GM19372 (cell line): ENCODE measurements at regions not wholly inside any gene's neighbourhood (a gene's known extent, or its start where the extent isn't known, plus 50 kb on each side); places are given as distances from the start of the nearest gene placed in this dataset.

Experiments used
- ATAC-seq: cut with Tn5 transposase; IDR thresholded peaks from one replicate; pipeline ENCODE4 v1.9.1; 2021; ENCODE audit warnings: mild to moderate bottlenecking, low read depth, moderate library complexity; ENCODE audit not compliant: unreplicated experiment

DNA sequence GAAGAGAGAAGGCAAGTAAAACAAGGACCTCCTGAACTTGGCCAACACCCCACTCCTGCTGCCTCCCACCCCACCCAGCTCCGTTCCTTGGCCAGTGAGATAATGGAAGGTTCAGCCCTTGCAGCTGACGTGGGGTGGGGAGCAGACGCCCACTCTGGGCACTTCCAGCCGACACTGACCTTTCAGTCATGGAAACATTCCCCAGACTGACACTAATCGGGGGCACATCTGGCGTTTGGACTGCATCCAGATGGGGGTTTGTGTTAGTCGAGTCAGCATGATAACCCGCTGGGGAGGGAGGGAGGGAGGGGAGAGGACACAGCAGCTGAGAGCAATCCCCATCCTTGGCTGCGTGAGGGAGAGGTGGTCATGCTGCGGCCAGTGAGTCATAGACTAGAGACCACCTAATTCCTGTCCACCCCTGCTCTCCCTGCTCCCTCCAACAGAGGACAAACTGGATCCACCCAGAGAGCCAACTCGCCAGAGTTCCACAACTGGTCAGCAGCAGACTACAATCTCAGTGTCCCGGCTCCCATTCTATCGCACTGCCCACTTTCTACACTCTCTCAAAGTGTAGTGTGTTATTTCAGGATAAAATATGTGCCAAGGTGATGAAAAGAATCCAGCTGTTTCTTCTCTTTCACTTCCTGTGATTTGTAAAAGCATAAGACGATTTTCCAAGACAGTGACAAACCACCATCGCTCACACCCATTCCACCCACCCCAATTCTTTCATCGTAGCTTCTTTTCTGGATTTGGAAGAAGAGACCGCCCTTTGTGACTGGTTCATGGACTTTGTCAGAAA is 115.4 kb upstream of the PKDCC start:
- ATAC-seq = no peak

DNA sequence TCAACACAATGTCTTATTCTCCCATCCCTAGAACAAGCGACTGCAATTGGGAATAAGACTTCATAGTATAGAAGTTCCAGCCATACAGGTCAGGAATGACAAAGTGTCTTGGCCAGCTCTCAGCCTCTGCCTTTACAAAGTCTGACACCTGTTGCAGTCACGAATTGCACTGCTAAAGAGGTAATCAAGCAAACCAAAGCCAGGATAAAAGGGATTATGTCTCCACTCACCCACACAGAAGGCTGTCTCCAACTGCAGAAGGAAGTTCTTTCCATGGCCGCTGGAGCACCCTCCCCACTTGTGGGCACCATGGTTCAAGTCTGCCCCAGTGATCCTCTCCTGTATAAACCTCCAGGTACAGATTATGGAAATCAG is 114.8 kb upstream of the PKDCC start:
- ATAC-seq = no peak

DNA sequence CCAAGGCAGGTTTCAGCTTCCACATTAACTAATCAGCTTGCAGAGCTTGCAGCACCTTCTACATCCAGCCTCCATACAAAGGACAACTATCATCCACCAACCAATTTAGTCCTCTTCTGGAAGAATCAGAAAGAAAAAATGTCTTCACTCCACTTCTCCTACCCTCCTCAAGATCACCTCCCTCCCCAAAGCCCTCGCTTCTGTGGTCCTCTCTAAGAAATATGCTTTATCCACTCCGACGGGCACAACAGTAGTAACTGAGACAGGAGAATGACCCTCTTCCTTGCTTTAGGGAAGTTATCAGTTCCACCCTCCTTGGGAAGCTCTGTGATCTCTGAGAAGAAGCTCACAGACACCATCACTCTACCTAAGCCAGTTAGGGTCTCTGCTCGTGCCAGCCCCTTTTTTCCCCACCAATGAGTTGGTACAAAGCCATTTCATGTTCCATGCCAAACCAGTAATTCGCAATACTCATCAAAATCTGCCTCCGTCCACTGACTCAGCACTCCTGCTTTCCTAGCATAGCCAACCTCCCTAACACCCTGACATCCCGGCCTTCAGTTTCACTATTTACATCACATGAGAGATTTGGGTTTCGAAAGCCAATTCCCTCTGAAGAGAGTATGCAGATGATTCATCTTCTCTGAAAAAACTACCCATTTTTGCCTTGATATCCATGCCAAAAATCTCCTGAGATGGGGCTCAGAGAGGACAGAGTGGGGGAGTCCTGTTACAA is 114.1 kb upstream of the PKDCC start:
- ATAC-seq = no peak

DNA sequence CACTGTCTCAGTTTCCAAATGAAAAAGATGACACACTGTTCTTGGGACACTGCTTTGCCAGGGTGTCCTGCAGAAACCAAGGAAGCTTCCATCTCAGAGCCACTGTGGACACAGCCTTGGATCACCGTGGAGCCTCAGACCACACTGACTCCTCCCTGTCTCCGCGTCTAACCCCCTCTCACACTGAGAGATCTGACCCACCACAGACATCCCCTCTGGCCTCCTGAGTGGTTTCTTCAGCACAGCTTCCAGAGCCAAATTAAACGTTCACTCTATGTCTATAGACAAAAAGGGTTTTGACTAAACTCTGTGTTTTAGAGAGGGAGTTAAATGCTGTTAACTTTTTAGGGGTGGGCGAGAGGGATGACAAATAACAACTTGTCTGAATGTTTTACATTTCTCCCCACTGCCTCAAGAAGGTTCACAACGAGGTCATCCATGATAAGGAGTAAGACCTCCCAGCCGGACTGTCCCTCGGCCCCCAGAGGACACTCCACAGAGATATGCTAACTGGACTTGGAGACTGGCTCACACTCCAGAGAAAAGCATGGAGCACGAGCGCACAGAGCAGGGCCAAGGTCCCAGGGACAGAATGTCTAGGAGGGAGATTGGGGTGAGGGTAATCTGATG is 113.4 kb upstream of the PKDCC start:
- no peak for ATAC-seq

DNA sequence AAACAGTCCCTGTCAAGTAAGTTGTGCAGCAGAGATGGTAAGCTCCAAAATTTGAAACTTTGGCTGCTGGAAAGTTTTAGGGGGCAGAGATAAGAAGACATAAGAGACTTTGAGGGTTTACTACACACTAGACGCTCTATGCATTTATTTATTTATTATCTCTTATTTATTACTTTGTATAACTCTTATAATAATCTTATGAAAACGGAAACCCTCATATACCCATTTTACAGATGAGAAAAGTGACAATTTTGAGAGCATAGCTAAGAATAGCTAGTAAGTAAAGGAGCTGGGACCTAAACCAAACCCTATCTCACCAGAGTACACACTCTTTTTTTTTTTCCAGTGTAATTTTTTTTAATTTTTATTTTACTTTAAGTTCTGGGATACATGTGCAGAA is 112.8 kb upstream of the PKDCC start:
- ATAC-seq = no peak

DNA sequence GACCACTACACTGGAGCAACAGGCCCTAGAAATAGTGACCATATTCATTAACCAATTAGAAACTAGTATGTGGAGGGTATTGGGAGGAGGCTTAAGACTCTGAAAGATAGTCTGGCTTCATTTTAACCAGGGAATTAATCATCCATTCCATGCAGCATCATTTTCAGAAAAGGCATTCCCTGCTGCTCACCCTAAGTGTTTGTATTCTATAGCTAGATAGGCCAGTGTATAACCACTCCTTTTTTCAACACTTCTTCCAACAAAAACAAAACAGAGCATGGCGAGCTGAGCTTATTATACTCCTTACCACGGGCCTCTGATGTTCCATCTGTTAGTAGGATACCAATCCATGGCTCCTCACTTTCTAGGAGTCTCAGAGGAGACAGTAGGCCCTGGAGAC is 112.0 kb upstream of the PKDCC start:
- ATAC-seq = no peak

DNA sequence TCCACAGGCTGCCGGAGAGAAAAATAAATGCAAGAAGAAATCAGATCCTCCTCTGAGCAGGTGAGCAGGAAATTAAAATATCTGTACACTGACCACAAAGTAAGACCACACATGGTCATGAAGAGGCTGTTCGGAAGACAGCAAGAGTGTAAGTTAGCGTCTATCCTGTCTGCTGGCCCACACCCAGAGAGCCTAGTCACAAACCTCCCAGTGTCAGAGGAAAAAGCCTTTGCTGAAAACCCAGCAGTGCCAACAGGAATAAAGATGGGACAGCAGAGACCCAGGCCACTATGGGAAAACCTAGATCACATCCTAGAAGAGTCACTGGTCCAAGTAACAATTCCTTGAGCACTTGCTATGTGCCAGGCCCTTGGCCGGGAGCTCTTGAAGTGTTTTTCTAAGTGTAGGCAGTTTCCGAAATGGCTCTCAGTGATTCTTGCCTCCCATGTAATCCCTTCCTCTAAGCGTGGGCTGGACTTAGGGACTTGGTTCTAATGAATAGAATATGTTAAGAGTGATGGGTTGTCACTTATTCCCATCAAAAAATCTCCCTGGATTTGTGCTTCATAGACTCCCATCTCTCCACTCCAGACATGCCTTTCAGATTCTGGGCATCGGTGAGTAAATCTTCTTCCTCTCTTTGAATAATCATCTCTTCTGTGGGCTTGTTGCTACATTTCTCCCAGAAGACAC is 110.9 kb upstream of the PKDCC start:
- ATAC-seq = no peak

DNA sequence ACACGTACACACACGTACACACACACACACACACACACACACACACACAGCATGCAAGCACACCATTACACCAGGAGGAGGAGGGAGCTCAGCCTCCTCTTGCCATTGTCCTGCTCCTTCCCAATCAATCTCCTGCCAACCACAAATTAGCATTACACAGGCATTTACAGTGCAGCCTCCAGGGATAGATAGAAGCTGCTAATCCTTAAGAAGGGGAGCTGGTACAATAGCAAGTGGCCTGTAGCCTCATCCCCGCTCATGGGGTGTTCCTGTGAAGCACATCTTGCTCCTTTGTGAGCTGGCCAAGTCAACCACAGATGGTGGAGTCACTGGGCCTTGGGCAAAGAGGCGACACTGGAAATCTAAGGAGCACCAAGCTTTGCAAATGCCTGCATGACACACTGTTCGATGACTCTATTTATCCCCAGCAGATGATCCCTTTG is 110.3 kb upstream of the PKDCC start:
- ATAC-seq = no peak

DNA sequence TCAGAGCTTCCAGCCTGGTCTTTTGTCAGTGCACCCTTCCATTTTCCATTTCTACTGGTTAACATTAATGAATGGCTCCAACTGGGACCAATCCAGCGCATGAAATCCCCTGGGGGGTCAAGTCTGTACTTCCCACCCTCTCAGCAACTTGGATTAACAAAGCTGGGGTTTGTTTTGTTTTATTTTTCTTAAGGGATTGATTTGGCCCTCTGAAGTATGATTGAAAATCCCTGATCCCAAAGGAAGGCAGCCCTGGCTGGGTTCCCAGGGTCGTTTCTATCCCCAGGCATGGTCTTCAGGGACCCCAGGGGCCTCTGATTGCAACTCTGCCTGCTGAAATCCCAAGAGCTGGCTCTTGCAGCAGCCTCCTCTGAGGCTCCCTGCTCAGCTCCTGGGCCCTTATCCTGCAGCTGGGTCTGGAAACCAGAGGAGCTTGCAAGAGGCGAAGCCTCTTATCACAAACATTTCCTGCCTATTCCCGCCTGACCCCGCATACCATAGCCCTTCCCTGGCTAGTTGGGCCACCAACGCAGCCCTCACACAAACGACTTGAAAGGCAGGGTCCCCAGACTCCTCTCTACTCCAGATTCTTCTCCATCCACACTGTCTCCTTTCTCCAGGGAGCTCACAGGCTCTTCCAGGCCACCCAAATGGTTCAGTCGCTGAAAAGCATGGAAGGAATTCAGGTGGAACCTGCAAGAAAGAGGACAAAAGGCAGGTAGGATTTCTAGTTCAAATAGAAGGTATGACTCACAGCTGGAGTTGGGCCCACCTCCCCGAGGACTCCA is 109.7 kb upstream of the PKDCC start:
- no peak for ATAC-seq

DNA sequence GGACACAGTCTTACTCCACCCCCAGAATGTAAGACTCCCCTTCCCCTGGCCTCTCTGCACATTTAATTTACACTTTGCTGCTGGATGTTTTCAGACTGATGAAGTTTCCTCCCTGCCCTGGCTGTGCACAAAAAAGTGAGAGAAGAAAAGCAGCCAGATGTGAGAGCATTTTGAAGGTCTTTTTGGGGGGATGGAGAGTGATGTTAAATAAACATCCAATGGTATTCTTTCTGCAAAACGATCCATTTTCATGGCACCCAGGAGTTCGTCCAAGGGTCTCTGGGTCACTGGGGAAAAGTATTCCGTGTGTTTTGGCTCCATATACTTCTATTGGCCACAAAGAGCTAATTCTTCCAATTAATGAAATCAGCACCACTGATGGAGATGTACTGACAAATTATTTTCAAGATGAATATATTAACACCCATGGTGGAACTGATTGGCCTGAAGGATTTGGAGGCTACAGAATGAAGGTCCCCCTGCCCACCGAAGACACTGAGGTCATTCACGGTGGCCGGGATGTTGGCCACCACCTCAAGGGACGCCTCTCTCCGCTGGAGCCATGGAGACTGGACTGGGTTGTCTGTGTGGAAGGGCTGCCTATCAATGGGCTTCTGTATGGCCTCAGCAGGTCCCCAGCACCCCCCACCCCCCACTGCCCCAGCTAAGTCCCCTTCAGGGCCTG is 107.6 kb upstream of the PKDCC start:
- no peak for ATAC-seq

DNA sequence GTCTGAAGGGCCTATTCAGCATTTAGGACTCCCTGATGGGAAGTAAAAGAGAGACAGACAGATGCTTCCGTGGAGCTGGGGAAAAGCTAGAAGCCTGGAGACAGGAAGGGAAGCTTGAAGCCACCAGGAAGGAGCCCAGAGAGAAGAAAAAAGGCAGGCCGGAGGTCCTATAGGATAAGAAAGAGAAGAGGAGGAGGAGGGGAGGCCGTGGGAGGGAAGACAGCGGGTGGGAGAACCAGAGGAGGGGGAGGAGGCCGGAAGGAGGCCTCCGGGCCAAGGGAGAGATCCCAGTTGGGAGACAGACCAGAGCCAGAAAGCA is 107.1 kb upstream of the PKDCC start:
- no peak for ATAC-seq

DNA sequence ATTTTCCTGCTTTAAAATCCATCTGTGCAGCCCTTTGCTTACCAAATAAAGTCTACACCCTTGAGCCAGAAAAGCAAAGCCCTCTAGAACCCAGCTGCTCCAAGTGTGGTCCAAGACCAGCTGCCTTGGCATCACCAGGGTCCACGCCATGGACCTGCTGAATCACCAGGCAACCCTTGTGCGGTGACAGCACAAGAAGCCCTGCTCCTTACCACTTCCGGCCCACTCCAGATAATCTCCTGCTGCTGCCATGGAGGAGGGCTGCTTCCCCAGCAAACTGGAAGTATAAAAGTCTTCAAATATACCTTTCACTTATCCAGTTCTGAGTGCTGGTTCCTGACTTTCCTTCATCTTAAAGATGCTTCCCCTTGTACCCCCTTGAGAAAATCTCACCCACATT is 106.0 kb upstream of the PKDCC start:
- ATAC-seq = no peak

DNA sequence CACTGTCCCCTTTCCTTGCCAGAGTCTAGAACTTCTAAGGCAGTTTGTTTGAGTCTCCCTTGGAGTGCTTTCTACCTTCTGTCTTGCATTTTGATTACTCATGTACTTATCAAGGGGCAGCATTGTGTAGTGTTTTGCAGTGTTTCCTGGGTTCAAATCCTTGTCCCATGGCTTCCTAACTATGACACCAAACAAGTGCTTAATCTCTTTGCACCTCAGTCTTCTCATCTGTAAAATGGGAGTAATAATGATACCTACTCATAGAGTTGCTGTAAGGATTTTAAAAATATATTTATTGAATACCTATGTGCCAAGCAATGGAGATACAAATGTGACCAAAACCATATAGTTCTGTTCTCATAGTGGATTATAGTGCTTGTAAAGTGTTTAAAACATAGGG is 105.5 kb upstream of the PKDCC start:
- ATAC-seq = no peak

DNA sequence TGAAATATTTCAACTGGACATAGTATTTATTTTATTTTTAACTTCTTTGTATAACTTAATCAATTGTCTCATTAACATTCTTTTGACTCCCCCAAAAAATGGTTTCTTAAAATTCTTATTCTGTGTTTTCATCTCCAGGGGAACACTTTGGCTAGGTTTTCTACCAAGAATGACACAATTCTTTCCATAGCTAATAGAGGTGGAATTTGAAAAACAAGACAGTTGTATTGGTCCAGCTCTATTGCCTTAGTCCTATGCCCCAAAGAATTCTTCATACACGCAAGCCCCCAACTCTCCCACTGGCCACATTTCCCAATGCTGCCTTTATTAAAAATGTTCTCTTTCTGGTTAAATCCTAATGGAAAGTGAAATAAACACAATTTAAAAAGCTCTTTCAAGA is 104.7 kb upstream of the PKDCC start:
- no peak for ATAC-seq

DNA sequence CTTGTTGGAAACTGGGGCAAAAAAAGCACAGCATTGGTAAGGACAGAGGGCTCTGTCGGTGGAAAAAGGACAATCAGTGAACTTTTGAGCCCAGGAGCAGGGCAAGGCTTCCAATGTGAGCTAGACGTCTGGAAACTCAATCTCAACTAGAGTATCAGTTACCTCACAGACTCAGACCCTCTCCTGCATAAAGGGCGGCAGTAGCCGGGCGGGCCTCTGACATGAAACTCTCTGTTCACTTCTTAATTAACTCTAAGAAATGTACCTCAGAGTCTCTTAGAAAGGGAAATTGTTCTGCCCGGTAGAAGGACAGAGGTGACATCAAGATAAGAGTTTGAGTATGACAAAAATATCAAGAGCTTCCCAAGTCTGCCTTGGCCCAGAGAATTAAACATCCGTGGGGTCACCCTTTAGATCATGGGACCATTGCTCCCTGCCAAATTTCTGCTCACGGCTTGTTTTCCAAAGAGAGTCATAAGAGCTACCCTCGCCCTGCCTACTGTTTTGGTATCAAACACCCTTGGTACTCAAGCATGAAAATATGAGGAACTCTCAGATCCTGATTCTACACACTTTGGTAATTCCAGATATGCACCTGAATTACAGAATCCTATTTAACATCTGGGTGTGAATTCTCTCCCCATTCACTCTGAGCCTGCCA is 103.5 kb upstream of the PKDCC start:
- ATAC-seq = no peak

DNA sequence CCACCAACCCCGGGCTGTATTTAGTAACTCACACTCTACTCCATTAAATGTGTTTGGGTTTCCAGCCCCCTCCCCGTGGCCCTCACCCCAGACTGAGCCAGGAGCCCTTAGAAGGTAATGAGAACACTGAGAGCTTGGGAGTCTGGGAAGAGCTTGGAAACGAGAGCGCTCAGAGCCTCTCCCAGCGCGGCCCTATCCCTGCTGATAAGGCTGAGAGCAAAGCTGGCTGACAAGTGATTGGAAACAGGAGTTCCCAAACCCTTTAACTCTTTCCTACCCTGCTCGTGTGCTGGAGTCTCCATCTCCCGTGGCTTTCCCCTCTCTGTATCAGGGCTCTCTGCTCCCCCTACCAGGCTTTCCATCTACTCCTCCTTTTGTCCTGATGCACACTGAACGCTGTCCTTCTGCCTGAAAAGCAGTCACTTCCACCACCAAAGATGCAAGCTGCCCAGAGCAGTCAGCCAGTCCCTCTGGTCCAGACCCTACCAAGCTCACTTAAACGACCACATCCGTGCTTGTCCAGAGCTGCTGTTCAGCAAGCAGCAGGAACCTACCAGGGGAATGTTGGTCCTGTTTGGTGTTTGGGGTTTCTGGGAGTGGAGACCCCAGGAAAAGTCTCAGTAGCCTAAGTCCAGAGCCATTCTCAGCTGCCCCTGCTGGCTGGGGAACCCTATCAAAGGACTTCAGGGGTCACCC is 100.0 kb upstream of the PKDCC start:
- no peak for ATAC-seq

DNA sequence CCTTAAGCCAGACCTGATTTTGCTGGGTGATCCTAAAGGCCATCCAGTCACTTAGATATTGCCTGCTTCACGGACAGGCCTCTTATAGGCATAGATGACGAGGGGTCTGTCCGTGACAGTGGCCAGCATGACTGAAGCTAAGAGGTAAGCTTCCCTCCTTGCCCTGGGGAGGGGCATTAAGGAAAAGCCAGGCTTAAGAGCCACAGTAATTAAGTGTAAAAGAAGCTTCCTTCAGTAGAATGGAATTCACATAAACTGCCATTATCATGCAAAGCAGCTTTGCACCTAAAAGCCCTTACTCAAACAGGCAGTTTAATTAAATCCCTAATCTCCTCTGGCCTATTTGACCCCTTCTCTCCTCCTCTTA is 99.4 kb upstream of the PKDCC start:
- no peak for ATAC-seq

DNA sequence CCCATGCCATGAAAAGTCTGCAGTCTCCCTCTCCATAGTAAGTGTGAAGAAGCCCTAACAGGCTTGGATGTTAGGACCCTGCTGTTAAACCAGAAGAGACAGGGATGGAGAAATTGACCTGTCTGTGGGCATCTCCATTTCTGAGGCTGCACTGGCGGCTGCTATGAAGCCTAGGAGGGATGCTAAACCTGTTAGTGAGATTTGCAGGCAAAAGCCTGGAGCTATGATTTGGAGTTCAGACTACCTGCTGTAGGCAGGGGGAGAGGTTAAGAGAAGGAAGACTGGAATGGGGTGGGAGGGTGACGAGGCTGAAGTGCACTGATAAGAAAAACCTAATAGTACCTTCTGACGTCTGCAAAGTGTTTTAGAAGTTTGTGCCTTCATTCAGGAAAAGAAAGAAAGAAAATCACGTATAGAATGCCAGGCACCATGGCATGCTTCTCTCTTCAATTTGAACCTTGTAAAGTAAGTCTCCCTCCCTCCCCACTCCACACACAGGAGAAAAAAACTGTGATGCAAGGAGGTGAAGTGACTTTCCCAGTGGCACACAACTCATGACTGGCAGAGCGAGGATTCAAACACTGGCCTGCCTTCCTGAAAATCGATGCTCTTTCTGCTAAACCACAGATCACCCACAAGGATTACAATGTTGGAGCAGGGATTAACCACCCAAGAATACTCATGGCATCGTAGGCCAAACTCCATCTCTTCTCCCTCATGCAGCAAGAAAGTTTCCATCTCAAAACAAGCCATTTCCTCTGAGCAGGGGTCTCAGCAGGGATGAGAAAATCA is 98.5 kb upstream of the PKDCC start:
- no peak for ATAC-seq
